Islet of Langerhans (tissue), 1 donor: ENCODE measurements at regions not wholly inside any gene's neighbourhood (a gene's known extent, or its start where the extent isn't known, plus 50 kb on each side); places are given as distances from the start of the nearest gene placed in this dataset.
"Not testable (repeated sequence)": the region's sequence is repeated elsewhere in the genome, so short reads cannot be mapped to it uniquely, and the experiment has no call there.

Experiments
- FAIRE-seq: peaks from one replicate; lab custom pipeline; 2011; peaks lifted over from hg19 to GRCh38; lab: Jason Lieb, UNC

- not testable (repeated sequence) for FAIRE-seq
Observed at GRCh38 chrX:120702337-120702736, 72.5 kb upstream of the C1GALT1C1 start.

- FAIRE-seq = no peak
Observed at GRCh38 chrX:120697053-120697452, 67.2 kb upstream of the C1GALT1C1 start.

GRCh38 chrX:120692319-120692718, 62.5 kb upstream of the C1GALT1C1 start:
- no peak for FAIRE-seq

- FAIRE-seq = no peak
Observed at GRCh38 chrX:120690941-120691340, 61.1 kb upstream of the C1GALT1C1 start.

- FAIRE-seq = no peak
Observed at GRCh38 chrX:120690344-120690743, 60.5 kb upstream of the C1GALT1C1 start.

GRCh38 chrX:120680090-120680489, 50.2 kb upstream of the C1GALT1C1 start:
- FAIRE-seq = no peak
